HG02973 (cell line): ENCODE measurements at regions not wholly inside any gene's neighbourhood (a gene's known extent, or its start where the extent isn't known, plus 50 kb on each side); places are given as distances from the start of the nearest gene placed in this dataset.
"Not testable (repeated sequence)": the region's sequence is repeated elsewhere in the genome, so short reads cannot be mapped to it uniquely, and the experiment has no call there.

Experiments used
- ATAC-seq: cut with Tn5 transposase; IDR thresholded peaks from one replicate; pipeline ENCODE4 v1.9.1; 2021; ENCODE audit warnings: moderate library complexity; ENCODE audit not compliant: unreplicated experiment

GRCh38 chr2:223459328-223459939 lies 142.7 kb downstream of the SCG2 start:
- ATAC-seq: no peak

DNA sequence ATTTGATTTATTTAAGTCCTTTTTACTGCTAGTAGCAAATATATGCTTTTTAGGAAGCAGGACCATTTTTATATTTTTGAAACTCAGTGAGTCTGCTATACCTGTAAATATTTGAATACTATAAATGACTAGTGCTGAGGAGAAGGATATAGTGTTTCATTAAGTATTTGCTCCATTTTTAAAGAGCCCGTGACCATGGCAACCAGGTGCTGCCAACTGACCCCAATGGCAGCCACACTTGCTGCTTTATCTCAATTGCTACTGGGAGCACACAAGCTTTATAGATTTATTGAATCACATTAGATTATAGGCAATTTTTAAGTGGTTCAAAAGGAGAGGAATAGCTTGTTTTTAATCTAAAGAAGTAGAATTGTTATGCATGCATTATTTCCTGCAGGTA lies 142.0 kb downstream of the SCG2 start:
- no peak for ATAC-seq

DNA sequence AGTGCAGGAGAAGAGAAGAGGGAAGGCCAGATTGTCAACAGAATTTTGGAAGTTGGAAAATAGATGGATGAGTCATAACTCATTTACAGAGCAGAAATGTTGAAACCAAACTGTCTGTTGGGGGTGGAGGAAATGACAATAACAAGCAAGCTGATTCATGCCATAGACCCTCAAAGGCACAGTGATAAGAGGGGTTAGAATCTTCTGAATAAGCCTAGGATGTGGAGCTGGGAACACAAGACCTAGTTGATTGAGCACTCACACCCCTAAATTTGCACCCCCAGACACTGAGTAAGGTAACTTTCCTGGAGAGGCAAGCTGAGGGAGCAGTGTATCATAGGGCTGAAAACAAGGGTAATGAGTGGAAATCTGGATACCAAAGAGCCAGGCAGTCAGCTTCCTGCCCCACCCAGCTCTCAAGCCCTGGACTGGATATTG lies 141.4 kb downstream of the SCG2 start:
- ATAC-seq: no peak

GRCh38 chr2:223464071-223464470 lies 138.1 kb downstream of the SCG2 start:
- no peak for ATAC-seq

DNA sequence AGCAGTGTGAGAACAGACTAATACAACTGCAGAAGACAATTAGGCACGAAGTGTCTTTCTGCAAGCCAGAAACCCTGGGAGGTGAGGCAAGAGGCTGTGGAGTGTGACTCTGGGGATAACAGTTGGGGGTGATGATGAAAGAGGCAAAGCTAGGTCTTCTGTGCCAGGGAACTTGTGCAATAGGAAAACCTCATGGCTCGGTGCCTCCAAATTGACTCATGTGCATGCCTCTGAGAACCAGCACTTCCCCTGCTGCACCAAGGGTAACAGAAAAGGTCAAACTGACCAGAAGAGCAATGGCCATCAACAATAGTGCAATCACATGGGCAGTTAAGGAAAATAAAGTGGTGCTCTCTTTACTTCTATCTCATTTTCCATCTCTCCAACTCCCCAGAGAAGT lies 136.4 kb downstream of the SCG2 start:
- no peak for ATAC-seq

DNA sequence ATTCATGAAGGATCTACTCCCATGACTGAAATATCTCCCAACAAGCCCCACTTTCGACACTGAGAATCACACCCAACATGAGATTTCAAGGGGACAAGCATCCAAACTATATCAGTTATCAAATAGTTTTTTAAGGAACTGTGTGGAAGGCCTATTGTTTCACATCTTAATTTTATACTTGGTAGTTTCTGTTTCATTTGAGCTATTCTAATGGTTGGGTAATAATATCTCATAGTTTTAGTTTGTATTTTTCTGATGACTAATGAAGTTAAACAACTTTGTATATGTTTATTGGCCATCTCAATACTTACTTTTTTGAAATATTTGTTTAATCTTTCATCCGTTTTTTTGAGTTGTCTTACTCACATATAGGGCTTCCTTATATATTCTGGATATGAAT lies 135.0 kb downstream of the SCG2 start:
- ATAC-seq: no peak

- no peak for ATAC-seq
Measured at GRCh38 chr2:223469270-223470046, 132.7 kb downstream of the SCG2 start.

DNA sequence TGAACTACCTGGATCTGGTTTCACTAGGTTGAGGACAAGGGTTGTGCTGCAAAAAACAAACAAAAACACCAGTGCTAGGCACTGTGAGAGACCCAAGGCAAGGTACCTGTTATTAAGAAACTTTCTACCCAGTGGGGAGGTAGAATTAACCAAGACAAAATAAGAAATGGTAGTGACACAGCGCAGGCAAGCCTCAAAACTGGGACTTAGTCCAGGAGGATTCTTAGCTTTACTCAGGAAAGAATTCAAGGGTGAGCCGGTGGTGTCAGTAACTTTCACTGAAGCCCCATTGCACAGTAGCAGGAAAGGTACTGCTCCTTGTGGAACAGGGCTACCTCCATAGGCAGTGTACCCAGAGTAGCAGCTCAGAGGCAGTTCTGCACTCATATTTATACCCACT lies 131.6 kb downstream of the SCG2 start:
- ATAC-seq: no peak

GRCh38 chr2:223472771-223473170 lies 129.4 kb downstream of the SCG2 start:
- ATAC-seq: no peak

GRCh38 chr2:223474893-223475292 lies 127.3 kb downstream of the SCG2 start:
- no peak for ATAC-seq

DNA sequence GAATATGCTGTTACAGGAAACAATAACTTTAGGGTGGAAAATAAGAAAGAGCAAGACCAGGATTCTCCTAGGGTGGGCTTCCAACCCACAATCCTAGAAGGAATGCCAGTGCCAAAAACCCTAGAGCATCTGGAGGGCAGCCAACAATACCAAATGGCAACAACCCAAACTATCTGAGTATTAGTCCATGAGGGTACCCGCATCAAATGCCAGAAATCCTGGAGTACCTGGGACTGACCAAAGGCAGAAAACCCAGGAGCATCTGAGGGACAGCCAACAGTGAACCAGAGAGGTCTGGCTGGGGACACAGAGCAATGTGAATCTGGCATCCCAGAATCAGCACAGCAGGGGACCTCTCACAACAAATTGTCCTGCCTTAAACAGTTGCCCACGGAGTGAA lies 126.3 kb downstream of the SCG2 start:
- no peak for ATAC-seq

DNA sequence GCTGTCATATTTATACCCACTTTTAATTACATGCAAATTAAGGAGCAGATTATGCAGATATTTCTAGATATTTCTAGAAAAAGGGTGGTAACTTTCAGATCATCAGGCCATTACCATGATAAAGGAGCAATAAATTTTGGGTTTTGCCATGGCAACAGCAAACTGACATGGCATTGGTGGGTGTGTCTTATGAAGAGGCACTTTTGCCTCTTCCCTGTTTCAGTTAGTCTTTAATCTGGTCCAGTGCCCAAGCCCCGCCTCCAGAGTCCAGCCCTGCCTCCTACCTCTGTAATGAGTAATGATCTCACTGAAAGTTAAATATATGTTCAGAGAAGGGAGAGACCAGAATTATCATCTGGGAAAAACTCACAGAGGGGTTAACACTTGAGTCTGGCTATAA lies 124.8 kb downstream of the SCG2 start:
- ATAC-seq: no peak

GRCh38 chr2:223481486-223481885 lies 120.7 kb downstream of the SCG2 start:
- ATAC-seq: no peak

GRCh38 chr2:223486751-223487150 lies 115.4 kb downstream of the SCG2 start:
- no peak for ATAC-seq

DNA sequence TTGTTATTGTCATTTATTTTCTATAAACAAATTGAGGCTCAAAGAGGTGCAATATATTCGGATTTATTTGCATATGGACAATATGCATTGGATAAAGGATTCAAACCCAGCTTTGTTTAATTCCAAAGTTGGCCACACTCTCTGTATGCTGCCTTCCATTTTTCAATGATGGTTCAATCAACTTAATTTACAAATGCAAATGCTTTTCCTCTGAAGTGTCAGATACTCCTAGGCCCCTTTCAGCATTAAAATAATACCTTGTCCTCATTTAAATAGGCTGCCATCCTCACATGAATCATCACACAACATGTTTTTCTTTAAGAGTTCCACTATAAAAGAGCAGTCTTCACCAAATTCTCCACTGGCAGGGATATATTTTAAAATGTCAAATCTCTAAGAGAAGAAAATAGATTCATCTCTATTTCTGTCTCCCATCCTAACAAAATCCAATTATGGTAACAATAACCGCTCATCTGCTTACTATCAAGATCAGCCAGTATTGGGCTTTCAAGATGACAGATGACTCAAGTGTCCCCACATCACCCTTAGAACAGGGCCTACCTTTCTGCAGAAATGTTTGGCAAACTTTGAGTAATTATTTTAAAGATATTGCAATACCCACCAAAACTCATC lies 114.8 kb downstream of the SCG2 start:
- ATAC-seq: no peak

- ATAC-seq: no peak
Measured at GRCh38 chr2:223488814-223489213, 113.3 kb downstream of the SCG2 start.

DNA sequence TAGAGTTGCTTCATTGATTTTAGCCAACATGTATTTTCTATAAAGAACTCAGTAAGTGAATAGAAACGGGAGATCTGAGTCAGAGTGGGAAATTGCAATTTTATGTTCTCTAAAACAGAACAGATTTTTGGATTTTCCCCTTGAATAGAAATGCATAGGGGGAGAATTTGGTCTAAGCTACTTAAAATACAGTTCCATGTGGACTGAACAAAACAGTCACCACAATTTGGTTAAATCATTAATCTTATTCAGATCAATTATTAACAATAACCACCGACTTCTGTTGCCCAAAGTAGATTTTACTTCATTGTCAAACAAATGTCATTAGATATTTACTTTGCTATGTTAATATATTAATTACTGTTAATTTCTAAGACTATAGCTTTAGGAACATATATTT lies 107.7 kb downstream of the SCG2 start:
- peak; percentile 51 for ATAC-seq

DNA sequence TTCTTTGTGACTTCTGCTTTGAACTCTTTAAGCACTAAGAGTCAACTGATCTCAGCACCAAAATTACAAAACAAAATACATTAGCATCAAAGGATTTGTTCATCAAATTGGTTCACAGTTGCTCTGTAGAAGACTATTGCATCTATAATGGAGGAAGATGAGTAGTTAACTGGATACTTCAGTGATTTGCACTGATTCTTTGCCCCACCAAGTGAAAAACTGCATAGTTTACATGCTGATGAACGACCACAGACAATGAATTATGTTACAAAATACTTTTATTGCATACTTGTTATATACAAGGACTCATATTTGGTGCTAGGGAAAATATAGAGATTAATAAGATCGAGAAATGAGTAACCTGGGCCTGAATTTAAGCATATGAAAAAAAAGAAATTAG lies 107.2 kb downstream of the SCG2 start:
- ATAC-seq: no peak

DNA sequence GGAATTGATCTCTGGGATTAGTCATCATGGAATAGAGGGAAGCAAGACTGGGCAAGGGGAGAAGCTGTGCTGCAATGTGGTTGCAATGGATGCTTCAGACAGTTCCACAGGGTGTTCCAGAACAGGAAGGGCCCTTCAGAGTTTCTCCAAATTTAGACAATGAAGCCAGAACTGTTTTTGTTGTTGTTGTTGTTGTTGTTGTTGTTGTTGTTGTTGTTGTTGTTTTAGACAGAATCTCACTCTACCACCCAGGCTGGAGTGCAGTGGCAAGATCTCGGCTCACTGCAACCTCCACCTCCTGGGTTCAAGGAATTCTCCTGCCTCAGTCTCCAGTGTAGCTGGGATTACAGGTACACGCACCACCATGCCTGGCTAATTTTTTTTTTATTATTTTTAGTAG lies 105.3 kb downstream of the SCG2 start:
- not testable (repeated sequence) for ATAC-seq

GRCh38 chr2:223500709-223501108 lies 101.5 kb downstream of the SCG2 start:
- ATAC-seq: no peak

- no peak for ATAC-seq
Measured at GRCh38 chr2:223501641-223502040, 100.5 kb downstream of the SCG2 start.

DNA sequence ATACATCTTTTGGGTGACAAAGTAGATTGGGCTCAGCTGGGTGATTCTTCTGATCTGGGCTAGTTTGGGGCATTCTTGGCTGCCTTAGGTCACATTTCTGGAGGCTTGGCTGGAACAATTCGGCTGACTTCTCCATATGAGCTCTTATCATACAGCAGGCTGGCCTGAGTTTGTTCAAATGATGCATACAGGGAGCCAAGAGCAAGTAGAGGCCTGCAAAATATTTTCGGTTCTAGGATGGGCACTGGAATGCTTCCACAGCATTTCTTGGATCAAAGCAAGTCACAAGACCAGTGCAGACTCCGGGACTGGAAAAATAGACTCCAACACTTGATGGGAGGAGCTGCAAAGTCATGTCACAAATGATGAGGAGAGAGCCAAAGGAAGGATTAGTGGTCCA lies 98.4 kb downstream of the SCG2 start:
- ATAC-seq: no peak
